Upper lobe of left lung (tissue), 4 donors: ENCODE measurements at regions not wholly inside any gene's neighbourhood (a gene's known extent, or its start where the extent isn't known, plus 50 kb on each side); places are given as distances from the start of the nearest gene placed in this dataset.

Source experiments
- CTCF ChIP-seq, 6 experiments: fragments of 450-650 bp in 4 of 6; fragments of 200-600 bp in 2 of 6; sonication (generic) in 2 of 6; IDR thresholded peaks; one replicate each; pipeline ENCODE4 v1.5.1; 2016 to 2019; ENCODE audit warnings: antibody characterized with exemption in 6 of 6
- POLR2A ChIP-seq, 4 donors: fragments of 450-650 bp; IDR thresholded peaks; one replicate each; pipeline ENCODE4 v1.5.1; 2016 to 2017; ENCODE audit warnings: antibody characterized with exemption in 4 of 4, mild to moderate bottlenecking in 2 of 4

- TF ChIP-seq CTCF (IDR thresholded peaks at IDR 0.05), result no peak
- no peak for TF ChIP-seq POLR2A (IDR thresholded peaks at IDR 0.05)
Measured at GRCh38 chr5:60336491-60336890, 363.5 kb downstream of the DEPDC1B start.
